Upper lobe of left lung (tissue), 4 donors: ENCODE measurements at regions not wholly inside any gene's neighbourhood (a gene's known extent, or its start where the extent isn't known, plus 50 kb on each side); places are given as distances from the start of the nearest gene placed in this dataset.

Source experiments
- EP300 ChIP-seq, 4 donors: sonication (generic); formaldehyde crosslinking; IDR thresholded peaks; one replicate each; pipeline ENCODE4 v1.5.1; 2017; ENCODE audit warnings: antibody characterized with exemption in 4 of 4, control low read depth in 2 of 4
- POLR2A ChIP-seq, 4 donors: fragments of 450-650 bp; IDR thresholded peaks; one replicate each; pipeline ENCODE4 v1.5.1; 2016 to 2017; ENCODE audit warnings: antibody characterized with exemption in 4 of 4, mild to moderate bottlenecking in 2 of 4
- POLR2AphosphoS5 ChIP-seq, 2 donors: sonication (generic); formaldehyde crosslinking; IDR thresholded peaks; one replicate each; pipeline ENCODE4 v1.5.1; 2017; ENCODE audit warnings: antibody characterized with exemption in 2 of 2
- TF ChIP-seq, protein P1 (sequence below), 6 experiments: fragments of 450-650 bp in 4 of 6; fragments of 200-600 bp in 2 of 6; sonication (generic) in 2 of 6; IDR thresholded peaks; one replicate each; pipeline ENCODE4 v1.5.1; 2016 to 2019; ENCODE audit warnings: antibody characterized with exemption in 6 of 6

DNA sequence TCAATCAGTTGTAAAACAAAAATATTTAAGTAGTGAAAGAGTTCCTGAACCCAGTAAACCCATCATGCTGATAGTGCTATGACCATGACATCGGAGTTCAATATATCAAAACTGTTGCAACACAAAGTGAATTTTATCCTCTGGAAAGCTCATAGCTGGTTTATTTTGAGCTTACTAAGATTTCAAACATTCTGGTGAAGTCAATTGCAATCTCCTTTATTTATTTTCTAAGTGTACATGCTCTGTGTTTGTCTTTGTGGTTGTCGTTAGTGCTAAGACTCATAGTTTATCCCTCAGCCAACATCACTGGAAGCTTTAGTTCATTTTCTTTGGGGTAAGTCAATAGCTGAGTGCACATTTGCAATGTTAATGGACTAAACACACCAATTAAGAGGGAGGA is 91.9 kb downstream of the QPCT start:
- no peak for TF ChIP-seq POLR2A (IDR thresholded peaks at IDR 0.05)
- TF ChIP-seq, protein P1, sequence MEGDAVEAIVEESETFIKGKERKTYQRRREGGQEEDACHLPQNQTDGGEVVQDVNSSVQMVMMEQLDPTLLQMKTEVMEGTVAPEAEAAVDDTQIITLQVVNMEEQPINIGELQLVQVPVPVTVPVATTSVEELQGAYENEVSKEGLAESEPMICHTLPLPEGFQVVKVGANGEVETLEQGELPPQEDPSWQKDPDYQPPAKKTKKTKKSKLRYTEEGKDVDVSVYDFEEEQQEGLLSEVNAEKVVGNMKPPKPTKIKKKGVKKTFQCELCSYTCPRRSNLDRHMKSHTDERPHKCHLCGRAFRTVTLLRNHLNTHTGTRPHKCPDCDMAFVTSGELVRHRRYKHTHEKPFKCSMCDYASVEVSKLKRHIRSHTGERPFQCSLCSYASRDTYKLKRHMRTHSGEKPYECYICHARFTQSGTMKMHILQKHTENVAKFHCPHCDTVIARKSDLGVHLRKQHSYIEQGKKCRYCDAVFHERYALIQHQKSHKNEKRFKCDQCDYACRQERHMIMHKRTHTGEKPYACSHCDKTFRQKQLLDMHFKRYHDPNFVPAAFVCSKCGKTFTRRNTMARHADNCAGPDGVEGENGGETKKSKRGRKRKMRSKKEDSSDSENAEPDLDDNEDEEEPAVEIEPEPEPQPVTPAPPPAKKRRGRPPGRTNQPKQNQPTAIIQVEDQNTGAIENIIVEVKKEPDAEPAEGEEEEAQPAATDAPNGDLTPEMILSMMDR (IDR thresholded peaks at IDR 0.05): no peak
- no peak for TF ChIP-seq EP300 (IDR thresholded peaks at IDR 0.05)
- TF ChIP-seq POLR2AphosphoS5 (IDR thresholded peaks at IDR 0.05): no peak
